HEK293 (cell line): ENCODE measurements at regions not wholly inside any gene's neighbourhood (a gene's known extent, or its start where the extent isn't known, plus 50 kb on each side); places are given as distances from the start of the nearest gene placed in this dataset.

Experiments used
- CTCF ChIA-PET: fragments of 350-600 bp; formaldehyde crosslinking; extraction: SDS; loops from one replicate; lab custom pipeline; 2021; ENCODE audit warnings: antibody characterized with exemption; lab: Yijun Ruan, JAX
- POLR2A ChIA-PET: fragments of 300-600 bp; formaldehyde crosslinking; extraction: SDS; loops from one replicate; lab custom pipeline; 2020; ENCODE audit warnings: antibody characterized with exemption, inconsistent platforms; lab: Yijun Ruan, JAX
- H3K27ac ChIP-seq: fragments of 200-500 bp; sonication (Bioruptor generic); 2 replicates; pipeline ENCODE4 v1.5.1; 2014; ENCODE audit warnings: low read depth, low read length, control low read depth, inconsistent platforms; ENCODE audit errors: extremely low read depth
- H3K36me3 ChIP-seq, 2 experiments: fragments of 200-500 bp in 1 of 2; sonication (Bioruptor generic) in 1 of 2; 1 replicate in 1 of 2; 2 replicates in 1 of 2; pipeline ENCODE4 v1.5.1; 2014 to 2017; ENCODE audit warnings: inconsistent platforms in 2 of 2, low read length in 2 of 2; ENCODE audit not compliant: control insufficient read depth in 2 of 2, insufficient read depth in 1 of 2
- H3K4me1 ChIP-seq: fragments of 200-500 bp; sonication (Bioruptor generic); 2 replicates; pipeline ENCODE4 v1.5.1; 2014; ENCODE audit warnings: mild to moderate bottlenecking, low read length, inconsistent platforms; ENCODE audit not compliant: control insufficient read depth, insufficient read depth
- H3K4me3 ChIP-seq: 2 replicates; pipeline ENCODE4 v1.5.1; 2011; ENCODE audit warnings: low read depth, mild to moderate bottlenecking, control low read depth, low read length, moderate library complexity
- H3K9me3 ChIP-seq: fragments of 200-500 bp; sonication (Bioruptor generic); 2 replicates; pipeline ENCODE4 v1.5.1; 2014; ENCODE audit warnings: low read depth, low read length, inconsistent platforms; ENCODE audit not compliant: control insufficient read depth, insufficient read depth
- HIC1 ChIP-seq: fragments of 450-650 bp; formaldehyde crosslinking; IDR thresholded peaks from 2 replicates; pipeline ENCODE4 v1.5.1; 2016; ENCODE audit warnings: missing biosample characterization, missing genetic modification characterization
- PRDM1 ChIP-seq: fragments of 450-650 bp; formaldehyde crosslinking; IDR thresholded peaks from 2 replicates; pipeline ENCODE4; 2016; ENCODE audit warnings: missing biosample characterization, missing genetic modification characterization
- SETDB1 ChIP-seq: IDR thresholded peaks from one replicate; pipeline ENCODE4 v1.6.1; 2017; ENCODE audit warnings: mild to moderate bottlenecking, low read length, moderate library complexity, mixed read lengths; ENCODE audit not compliant: insufficient read length
- SP3 ChIP-seq: fragments of 450-650 bp; formaldehyde crosslinking; IDR thresholded peaks from 2 replicates; pipeline ENCODE4 v1.5.1; 2016; ENCODE audit warnings: missing biosample characterization, missing genetic modification characterization
- TRIM28 ChIP-seq: IDR thresholded peaks from 2 replicates; pipeline ENCODE4 v1.6.1; 2011; ENCODE audit warnings: low read length, control low read depth, borderline replicate concordance
- ZNF629 ChIP-seq: fragments of 450-650 bp; formaldehyde crosslinking; IDR thresholded peaks from 2 replicates; pipeline ENCODE4 v1.5.1; 2017; ENCODE audit warnings: missing biosample characterization, missing genetic modification characterization
- ZNF707 ChIP-seq: fragments of 450-650 bp; formaldehyde crosslinking; IDR thresholded peaks from 2 replicates; pipeline ENCODE4 v1.5.1; 2016; ENCODE audit warnings: missing biosample characterization, missing genetic modification characterization
- ZNF76 ChIP-seq: fragments of 450-650 bp; formaldehyde crosslinking; IDR thresholded peaks from 2 replicates; pipeline ENCODE4; 2016; ENCODE audit warnings: low read depth, missing biosample characterization, missing genetic modification characterization, borderline replicate concordance
- ZNF792 ChIP-seq: fragments of 450-650 bp; formaldehyde crosslinking; IDR thresholded peaks from 2 replicates; pipeline ENCODE4 v1.5.1; 2016; ENCODE audit warnings: missing biosample characterization, missing genetic modification characterization
- ZSCAN16 ChIP-seq: fragments of 450-650 bp; formaldehyde crosslinking; IDR thresholded peaks from 2 replicates; pipeline ENCODE4 v1.5.1; 2016; ENCODE audit warnings: missing biosample characterization, missing genetic modification characterization
- TF ChIP-seq, protein P1 (sequence below): fragments of 450-650 bp; formaldehyde crosslinking; IDR thresholded peaks from 2 replicates; pipeline ENCODE4 v1.5.1; 2017; ENCODE audit warnings: missing biosample characterization, missing genetic modification characterization
- TF ChIP-seq, protein P2 (sequence below): fragments of 450-650 bp; formaldehyde crosslinking; conservative IDR thresholded peaks from 2 replicates; pipeline ENCODE4 v1.5.1; 2016; ENCODE audit warnings: low read depth, missing biosample characterization, missing genetic modification characterization
- TF ChIP-seq, protein P3 (sequence below): fragments of 450-650 bp; formaldehyde crosslinking; IDR thresholded peaks from 2 replicates; pipeline ENCODE4 v1.5.1; 2017; ENCODE audit warnings: missing biosample characterization, missing genetic modification characterization
- TF ChIP-seq, protein P4 (sequence below): fragments of 450-650 bp; formaldehyde crosslinking; IDR thresholded peaks from 2 replicates; pipeline ENCODE4 v1.5.1; 2016; ENCODE audit warnings: missing biosample characterization, missing genetic modification characterization, borderline replicate concordance
- TF ChIP-seq, protein P5 (sequence below): fragments of 450-650 bp; formaldehyde crosslinking; IDR thresholded peaks from 2 replicates; pipeline ENCODE4 v1.5.1; 2016; ENCODE audit warnings: missing biosample characterization, missing genetic modification characterization

DNA sequence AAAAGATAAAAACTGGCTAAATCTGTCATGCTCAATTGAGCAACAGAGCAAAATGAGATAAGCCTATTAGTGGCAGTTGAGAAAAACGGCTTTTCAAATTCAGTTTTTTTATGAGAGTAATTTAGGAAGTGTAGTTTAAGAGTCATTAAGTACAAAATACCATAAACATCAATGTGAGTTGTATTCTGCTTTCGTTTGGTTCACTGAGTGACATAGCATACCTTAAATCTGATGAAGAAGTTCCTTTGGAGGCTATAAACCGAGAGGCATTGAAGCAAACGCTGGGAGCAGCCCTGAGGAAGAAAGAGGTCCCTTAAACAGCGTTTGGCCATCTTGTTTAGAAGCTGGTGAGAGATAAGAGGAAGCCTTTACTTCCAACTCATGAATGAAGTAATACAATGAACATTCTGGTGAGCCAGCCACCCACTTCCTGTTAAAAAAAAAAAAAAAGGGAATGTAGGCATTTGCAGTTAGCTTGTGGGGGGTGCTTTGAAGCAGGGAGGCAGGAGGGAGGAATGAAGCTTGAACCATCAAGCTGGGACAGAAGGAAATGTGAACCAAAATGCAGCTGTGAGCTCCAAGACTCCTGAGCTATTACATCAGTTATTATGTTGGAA lies 132.3 kb downstream of the ZNF330 start (continued):
- TF ChIP-seq, protein P1, sequence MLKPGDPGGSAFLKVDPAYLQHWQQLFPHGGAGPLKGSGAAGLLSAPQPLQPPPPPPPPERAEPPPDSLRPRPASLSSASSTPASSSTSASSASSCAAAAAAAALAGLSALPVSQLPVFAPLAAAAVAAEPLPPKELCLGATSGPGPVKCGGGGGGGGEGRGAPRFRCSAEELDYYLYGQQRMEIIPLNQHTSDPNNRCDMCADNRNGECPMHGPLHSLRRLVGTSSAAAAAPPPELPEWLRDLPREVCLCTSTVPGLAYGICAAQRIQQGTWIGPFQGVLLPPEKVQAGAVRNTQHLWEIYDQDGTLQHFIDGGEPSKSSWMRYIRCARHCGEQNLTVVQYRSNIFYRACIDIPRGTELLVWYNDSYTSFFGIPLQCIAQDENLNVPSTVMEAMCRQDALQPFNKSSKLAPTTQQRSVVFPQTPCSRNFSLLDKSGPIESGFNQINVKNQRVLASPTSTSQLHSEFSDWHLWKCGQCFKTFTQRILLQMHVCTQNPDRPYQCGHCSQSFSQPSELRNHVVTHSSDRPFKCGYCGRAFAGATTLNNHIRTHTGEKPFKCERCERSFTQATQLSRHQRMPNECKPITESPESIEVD (tag by site-specific recombination): peak; percentile 74
- TF ChIP-seq, protein P2, sequence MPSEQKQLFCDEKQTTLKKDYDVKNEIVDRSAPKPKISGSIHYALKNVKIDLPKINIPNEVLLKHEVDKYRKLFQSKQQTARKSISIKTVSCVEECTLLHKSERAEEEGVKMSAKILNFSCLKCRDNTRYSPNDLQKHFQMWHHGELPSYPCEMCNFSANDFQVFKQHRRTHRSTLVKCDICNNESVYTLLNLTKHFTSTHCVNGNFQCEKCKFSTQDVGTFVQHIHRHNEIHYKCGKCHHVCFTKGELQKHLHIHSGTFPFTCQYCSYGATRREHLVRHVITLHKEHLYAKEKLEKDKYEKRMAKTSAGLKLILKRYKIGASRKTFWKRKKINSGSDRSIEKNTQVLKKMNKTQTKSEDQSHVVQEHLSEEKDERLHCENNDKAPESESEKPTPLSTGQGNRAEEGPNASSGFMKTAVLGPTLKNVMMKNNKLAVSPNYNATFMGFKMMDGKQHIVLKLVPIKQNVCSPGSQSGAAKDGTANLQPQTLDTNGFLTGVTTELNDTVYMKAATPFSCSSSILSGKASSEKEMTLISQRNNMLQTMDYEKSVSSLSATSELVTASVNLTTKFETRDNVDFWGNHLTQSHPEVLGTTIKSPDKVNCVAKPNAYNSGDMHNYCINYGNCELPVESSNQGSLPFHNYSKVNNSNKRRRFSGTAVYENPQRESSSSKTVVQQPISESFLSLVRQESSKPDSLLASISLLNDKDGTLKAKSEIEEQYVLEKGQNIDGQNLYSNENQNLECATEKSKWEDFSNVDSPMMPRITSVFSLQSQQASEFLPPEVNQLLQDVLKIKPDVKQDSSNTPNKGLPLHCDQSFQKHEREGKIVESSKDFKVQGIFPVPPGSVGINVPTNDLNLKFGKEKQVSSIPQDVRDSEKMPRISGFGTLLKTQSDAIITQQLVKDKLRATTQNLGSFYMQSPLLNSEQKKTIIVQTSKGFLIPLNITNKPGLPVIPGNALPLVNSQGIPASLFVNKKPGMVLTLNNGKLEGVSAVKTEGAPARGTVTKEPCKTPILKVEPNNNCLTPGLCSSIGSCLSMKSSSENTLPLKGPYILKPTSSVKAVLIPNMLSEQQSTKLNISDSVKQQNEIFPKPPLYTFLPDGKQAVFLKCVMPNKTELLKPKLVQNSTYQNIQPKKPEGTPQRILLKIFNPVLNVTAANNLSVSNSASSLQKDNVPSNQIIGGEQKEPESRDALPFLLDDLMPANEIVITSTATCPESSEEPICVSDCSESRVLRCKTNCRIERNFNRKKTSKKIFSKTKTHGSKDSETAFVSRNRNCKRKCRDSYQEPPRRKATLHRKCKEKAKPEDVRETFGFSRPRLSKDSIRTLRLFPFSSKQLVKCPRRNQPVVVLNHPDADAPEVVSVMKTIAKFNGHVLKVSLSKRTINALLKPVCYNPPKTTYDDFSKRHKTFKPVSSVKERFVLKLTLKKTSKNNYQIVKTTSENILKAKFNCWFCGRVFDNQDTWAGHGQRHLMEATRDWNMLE: 0 out of 2 replicates have a peak, but pooled peaks have one; percentile 31
- TF ChIP-seq SETDB1 (peak; percentile 9), ZNF76 (tag by site-specific recombination) (no peak)
- TF ChIP-seq, protein P3, sequence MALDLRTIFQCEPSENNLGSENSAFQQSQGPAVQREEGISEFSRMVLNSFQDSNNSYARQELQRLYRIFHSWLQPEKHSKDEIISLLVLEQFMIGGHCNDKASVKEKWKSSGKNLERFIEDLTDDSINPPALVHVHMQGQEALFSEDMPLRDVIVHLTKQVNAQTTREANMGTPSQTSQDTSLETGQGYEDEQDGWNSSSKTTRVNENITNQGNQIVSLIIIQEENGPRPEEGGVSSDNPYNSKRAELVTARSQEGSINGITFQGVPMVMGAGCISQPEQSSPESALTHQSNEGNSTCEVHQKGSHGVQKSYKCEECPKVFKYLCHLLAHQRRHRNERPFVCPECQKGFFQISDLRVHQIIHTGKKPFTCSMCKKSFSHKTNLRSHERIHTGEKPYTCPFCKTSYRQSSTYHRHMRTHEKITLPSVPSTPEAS (tag by site-specific recombination): no peak
- TF ChIP-seq, all 188 proteins: peak for 9

DNA sequence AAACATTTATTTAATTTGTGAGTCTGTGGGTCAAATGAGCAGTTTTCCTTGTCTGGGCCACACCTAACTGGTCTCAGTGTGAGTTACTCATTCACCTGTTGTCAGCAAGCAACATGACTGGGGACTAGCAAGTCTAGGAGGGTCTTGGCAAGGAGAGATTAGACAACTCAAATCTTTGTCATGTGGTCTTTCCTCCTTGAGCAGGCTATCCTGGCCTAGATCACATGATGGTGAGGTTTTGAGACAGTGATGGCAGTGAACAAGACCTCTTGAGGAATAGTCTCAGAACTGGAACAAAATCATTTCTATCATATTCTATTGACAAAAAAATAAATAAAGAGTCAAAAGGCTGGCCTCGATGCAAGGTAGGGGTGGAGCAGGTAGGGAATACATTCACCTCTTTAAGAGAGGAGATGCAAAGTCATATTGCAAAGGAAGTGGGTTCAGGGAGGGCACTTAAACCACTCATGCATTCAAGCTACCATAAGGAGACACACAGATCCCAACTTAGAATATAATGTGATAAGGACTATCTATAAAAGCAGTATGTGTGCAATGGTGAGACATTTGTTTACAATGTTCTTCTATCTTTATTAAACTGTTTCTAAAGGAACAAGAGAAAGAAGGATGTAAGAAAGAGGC lies 135.7 kb downstream of the ZNF330 start:
- Histone ChIP-seq H3K4me3 (no peak overlapping the region), H3K27ac (no peak overlapping the region), H3K9me3 (no peaks in the 10 kb centered on the region), H3K4me1 (no peaks in the 10 kb centered on the region), H3K36me3 (no peaks in the 10 kb centered on the region)
- CTCF ChIA-PET: no interaction called here
- POLR2A ChIA-PET: no interaction called here
- TF ChIP-seq TRIM28 (no peak), PRDM1 (no peak), ZNF629 (tag by site-specific recombination) (no peak), ZNF707 (tag by site-specific recombination) (no peak), HIC1 (tag by site-specific recombination) (no peak), SP3 (tag by site-specific recombination) (no peak), ZNF792 (tag by site-specific recombination) (no peak), ZSCAN16 (tag by site-specific recombination) (no peak)
- TF ChIP-seq, protein P4, sequence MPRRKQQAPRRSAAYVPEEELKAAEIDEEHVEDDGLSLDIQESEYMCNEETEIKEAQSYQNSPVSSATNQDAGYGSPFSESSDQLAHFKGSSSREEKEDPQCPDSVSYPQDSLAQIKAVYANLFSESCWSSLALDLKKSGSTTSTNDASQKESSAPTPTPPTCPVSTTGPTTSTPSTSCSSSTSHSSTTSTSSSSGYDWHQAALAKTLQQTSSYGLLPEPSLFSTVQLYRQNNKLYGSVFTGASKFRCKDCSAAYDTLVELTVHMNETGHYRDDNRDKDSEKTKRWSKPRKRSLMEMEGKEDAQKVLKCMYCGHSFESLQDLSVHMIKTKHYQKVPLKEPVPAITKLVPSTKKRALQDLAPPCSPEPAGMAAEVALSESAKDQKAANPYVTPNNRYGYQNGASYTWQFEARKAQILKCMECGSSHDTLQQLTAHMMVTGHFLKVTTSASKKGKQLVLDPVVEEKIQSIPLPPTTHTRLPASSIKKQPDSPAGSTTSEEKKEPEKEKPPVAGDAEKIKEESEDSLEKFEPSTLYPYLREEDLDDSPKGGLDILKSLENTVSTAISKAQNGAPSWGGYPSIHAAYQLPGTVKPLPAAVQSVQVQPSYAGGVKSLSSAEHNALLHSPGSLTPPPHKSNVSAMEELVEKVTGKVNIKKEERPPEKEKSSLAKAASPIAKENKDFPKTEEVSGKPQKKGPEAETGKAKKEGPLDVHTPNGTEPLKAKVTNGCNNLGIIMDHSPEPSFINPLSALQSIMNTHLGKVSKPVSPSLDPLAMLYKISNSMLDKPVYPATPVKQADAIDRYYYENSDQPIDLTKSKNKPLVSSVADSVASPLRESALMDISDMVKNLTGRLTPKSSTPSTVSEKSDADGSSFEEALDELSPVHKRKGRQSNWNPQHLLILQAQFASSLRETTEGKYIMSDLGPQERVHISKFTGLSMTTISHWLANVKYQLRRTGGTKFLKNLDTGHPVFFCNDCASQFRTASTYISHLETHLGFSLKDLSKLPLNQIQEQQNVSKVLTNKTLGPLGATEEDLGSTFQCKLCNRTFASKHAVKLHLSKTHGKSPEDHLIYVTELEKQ (tag by site-specific recombination): no peak
- TF ChIP-seq, protein P5, sequence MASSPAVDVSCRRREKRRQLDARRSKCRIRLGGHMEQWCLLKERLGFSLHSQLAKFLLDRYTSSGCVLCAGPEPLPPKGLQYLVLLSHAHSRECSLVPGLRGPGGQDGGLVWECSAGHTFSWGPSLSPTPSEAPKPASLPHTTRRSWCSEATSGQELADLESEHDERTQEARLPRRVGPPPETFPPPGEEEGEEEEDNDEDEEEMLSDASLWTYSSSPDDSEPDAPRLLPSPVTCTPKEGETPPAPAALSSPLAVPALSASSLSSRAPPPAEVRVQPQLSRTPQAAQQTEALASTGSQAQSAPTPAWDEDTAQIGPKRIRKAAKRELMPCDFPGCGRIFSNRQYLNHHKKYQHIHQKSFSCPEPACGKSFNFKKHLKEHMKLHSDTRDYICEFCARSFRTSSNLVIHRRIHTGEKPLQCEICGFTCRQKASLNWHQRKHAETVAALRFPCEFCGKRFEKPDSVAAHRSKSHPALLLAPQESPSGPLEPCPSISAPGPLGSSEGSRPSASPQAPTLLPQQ (tag by site-specific recombination): no peak
